ENCODE measurements at regions not wholly inside any gene's neighbourhood (a gene's known extent, or its start where the extent isn't known, plus 50 kb on each side); places are given as distances from the start of the nearest gene placed in this dataset.
A peak's percentile ranks its signal among the peaks of the same experiment; 100 is the strongest.
"Not testable (repeated sequence)": the region's sequence is repeated elsewhere in the genome, so short reads cannot be mapped to it uniquely, and the experiment has no call there.

GRCh38 chr5:82952326-82952725, 124.9 kb downstream of the TMEM167A start:
- Histone ChIP-seq H3K36me3 (no peaks in the 10 kb centered on the region), H3K9me3 (peaks cover 0 to 23% of the 10 kb centered on the region in 2 donors), H3K4me1 (no peaks in the 10 kb centered on the region), H3K4me3 (no peak overlapping the region), H3K27me3 (no peaks in the 10 kb centered on the region), H3K27ac (no peak overlapping the region)
- intact Hi-C loops (cut with DNase I), result no loop called here
- no peak for TF ChIP-seq CTCF (IDR thresholded peaks at IDR 0.05)
- DNase-seq (no peak), ATAC-seq (no peak)

- DNase-seq; H3K27ac ChIP-seq; H3K27me3 ChIP-seq; H3K4me3 ChIP-seq; H3K36me3 ChIP-seq; ATAC-seq; H3K4me1 ChIP-seq; intact Hi-C loops (cut with DNase I): not testable (repeated sequence)
- H3K9me3 ChIP-seq, result peaks cover 0 to 11% of the 10 kb centered on the region in 2 donors
Observed at GRCh38 chr5:82944267-82944666, 132.9 kb downstream of the TMEM167A start.

GRCh38 chr5:82942083-82942881, 134.9 kb downstream of the TMEM167A start:
- H3K4me1 ChIP-seq, result no peaks in the 10 kb centered on the region
- no peaks in the 10 kb centered on the region for H3K36me3 ChIP-seq
- intact Hi-C loops (cut with DNase I), result no loop called here
- ATAC-seq (no peak), DNase-seq (no peak)
- H3K27ac ChIP-seq, result no peak overlapping the region
- no peak for TF ChIP-seq CTCF (IDR thresholded peaks at IDR 0.05)
- H3K9me3 ChIP-seq, result peaks cover 0 to 6% of the 10 kb centered on the region in 2 donors
- no peaks in the 10 kb centered on the region for H3K27me3 ChIP-seq
- H3K4me3 ChIP-seq, result no peak overlapping the region

- Histone ChIP-seq H3K4me1 (no peaks in the 10 kb centered on the region), H3K27me3 (no peaks in the 10 kb centered on the region), H3K36me3 (no peaks in the 10 kb centered on the region), H3K27ac (no peak overlapping the region), H3K9me3 (peaks cover 0 to 3% of the 10 kb centered on the region in 2 donors), H3K4me3 (no peak overlapping the region)
- intact Hi-C loops (cut with DNase I), result no loop called here
- no peak for ATAC-seq
- DNase-seq, result no peak
- no peak for TF ChIP-seq CTCF (IDR thresholded peaks at IDR 0.05)
Observed at GRCh38 chr5:82938901-82939725, 138.1 kb downstream of the TMEM167A start.

- ATAC-seq, result not testable (repeated sequence)
Observed at GRCh38 chr5:82932473-82933220, 144.5 kb downstream of the TMEM167A start.

GRCh38 chr5:82931110-82931509, 146.1 kb downstream of the TMEM167A start:
- no peak for TF ChIP-seq CTCF (IDR thresholded peaks at IDR 0.05)
- no peaks in the 10 kb centered on the region for H3K36me3 ChIP-seq
- H3K4me1 ChIP-seq, result no peaks in the 10 kb centered on the region
- DNase-seq (no peak), ATAC-seq (peak; percentile 68)
- no peak overlapping the region for H3K4me3 ChIP-seq
- no peaks in the 10 kb centered on the region for H3K9me3 ChIP-seq
- intact Hi-C loops (cut with DNase I), result no loop called here
- no peaks in the 10 kb centered on the region for H3K27me3 ChIP-seq
- no peak overlapping the region for H3K27ac ChIP-seq

More at GRCh38 chr5:82932473-82933220, 144.5 kb downstream of the TMEM167A start:
- intact Hi-C loops (cut with DNase I); H3K4me1 ChIP-seq; H3K36me3 ChIP-seq; DNase-seq; H3K27ac ChIP-seq; H3K27me3 ChIP-seq; H3K9me3 ChIP-seq; H3K4me3 ChIP-seq: not testable (repeated sequence)
